Ishikawa (cell line): ENCODE measurements at regions not wholly inside any gene's neighbourhood (a gene's known extent, or its start where the extent isn't known, plus 50 kb on each side); places are given as distances from the start of the nearest gene placed in this dataset.

ENCODE experiments used
- CEBPB ChIP-seq: IDR thresholded peaks from 2 replicates; pipeline ENCODE4 v1.6.1; 2012
- CREB1 ChIP-seq: IDR thresholded peaks from 2 replicates; pipeline ENCODE4 v1.6.1; 2012; ENCODE audit warnings: low read depth
- EGR1 ChIP-seq: IDR thresholded peaks from 2 replicates; pipeline ENCODE4 v1.6.1; 2012
- EP300 ChIP-seq: IDR thresholded peaks from 2 replicates; pipeline ENCODE4 v1.6.1; 2012; ENCODE audit warnings: borderline replicate concordance
- FOXM1 ChIP-seq: IDR thresholded peaks from 2 replicates; pipeline ENCODE4 v1.6.1; 2012; ENCODE audit warnings: low read depth, borderline replicate concordance
- NFIC ChIP-seq: IDR thresholded peaks from 2 replicates; pipeline ENCODE4 v1.6.1; 2012
- RAD21 ChIP-seq: IDR thresholded peaks from 2 replicates; pipeline ENCODE4 v1.6.1; 2012; ENCODE audit warnings: low read depth
- TAF1 ChIP-seq: IDR thresholded peaks from 2 replicates; pipeline ENCODE4 v1.6.1; 2012; ENCODE audit warnings: low read depth, mild to moderate bottlenecking
- TCF12 ChIP-seq: IDR thresholded peaks from 2 replicates; pipeline ENCODE4 v1.6.1; 2012; ENCODE audit warnings: low read depth
- TEAD4 ChIP-seq: IDR thresholded peaks from 2 replicates; pipeline ENCODE4 v1.6.1; 2012
- YY1 ChIP-seq: IDR thresholded peaks from 2 replicates; pipeline ENCODE4 v1.6.1; 2012; ENCODE audit warnings: low read depth
- ZBTB7A ChIP-seq: IDR thresholded peaks from 2 replicates; pipeline ENCODE4 v1.6.1; 2012; ENCODE audit warnings: low read depth
- TF ChIP-seq, protein P1 (sequence below): IDR thresholded peaks from 2 replicates; pipeline ENCODE4 v1.6.1; 2012
- TF ChIP-seq, protein P2 (sequence below): IDR thresholded peaks from 2 replicates; pipeline ENCODE4 v1.6.1; 2012
- TF ChIP-seq, protein P3 (sequence below): IDR thresholded peaks from 2 replicates; pipeline ENCODE4 v1.6.1; 2012; ENCODE audit warnings: low read depth, mild to moderate bottlenecking

DNA sequence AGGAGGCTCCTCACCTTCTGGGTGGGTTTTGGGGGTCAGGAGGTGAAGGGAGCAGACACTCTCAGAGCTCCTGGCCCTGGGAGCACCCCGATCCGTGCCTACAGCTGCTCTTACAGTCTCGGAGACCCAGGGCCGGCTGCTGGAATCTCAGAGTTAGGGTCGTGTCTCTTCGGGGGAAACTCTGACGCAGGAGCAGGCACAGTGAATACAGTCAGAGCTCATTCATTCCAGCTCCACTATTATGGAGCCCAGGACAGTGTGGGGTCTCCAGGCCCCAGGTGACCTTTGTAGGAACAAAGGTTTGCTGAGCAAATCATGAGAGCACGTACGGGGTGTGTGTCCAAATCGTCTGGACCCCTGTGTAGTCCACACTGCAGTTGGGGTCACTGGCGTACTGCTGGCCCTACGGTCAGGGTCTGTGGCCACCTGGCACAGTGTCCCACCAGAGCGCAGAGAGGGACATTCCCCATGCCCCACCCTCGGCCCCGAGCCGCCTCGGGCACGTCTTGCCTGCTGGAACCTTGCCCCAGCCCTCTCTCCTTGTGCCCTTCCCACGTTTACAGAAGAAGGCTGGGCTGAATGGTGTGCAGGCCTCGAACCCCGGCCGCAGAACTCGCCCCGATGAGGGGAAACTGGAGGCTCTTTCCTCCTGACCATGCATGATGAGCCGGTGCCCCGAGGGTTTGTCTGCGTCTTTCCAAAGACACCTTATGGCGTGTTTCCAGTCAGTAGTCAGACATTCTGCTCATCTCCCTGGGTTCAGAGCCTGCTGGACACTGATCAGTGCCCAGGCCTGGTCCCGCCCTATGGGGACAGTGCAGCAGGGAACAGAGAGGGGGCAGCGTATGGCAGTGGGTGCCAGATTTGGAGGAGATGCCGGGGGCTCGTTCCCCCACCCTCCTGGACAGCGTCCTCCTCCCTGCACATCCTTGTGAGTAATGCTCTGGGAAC, 1166.6 kb downstream of the BRD1 start:
- TF ChIP-seq TCF12 (no peak), TAF1 (no peak), CREB1 (no peak), FOXM1 (no peak), EGR1 (no peak), RAD21 (no peak), EP300 (no peak), ZBTB7A (no peak), NFIC (no peak), YY1 (no peak)
- TF ChIP-seq, protein P1, sequence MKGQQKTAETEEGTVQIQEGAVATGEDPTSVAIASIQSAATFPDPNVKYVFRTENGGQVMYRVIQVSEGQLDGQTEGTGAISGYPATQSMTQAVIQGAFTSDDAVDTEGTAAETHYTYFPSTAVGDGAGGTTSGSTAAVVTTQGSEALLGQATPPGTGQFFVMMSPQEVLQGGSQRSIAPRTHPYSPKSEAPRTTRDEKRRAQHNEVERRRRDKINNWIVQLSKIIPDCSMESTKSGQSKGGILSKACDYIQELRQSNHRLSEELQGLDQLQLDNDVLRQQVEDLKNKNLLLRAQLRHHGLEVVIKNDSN, result no peak
- TF ChIP-seq, protein P2, sequence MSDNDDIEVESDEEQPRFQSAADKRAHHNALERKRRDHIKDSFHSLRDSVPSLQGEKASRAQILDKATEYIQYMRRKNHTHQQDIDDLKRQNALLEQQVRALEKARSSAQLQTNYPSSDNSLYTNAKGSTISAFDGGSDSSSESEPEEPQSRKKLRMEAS, result no peak
- TF ChIP-seq, protein P3, sequence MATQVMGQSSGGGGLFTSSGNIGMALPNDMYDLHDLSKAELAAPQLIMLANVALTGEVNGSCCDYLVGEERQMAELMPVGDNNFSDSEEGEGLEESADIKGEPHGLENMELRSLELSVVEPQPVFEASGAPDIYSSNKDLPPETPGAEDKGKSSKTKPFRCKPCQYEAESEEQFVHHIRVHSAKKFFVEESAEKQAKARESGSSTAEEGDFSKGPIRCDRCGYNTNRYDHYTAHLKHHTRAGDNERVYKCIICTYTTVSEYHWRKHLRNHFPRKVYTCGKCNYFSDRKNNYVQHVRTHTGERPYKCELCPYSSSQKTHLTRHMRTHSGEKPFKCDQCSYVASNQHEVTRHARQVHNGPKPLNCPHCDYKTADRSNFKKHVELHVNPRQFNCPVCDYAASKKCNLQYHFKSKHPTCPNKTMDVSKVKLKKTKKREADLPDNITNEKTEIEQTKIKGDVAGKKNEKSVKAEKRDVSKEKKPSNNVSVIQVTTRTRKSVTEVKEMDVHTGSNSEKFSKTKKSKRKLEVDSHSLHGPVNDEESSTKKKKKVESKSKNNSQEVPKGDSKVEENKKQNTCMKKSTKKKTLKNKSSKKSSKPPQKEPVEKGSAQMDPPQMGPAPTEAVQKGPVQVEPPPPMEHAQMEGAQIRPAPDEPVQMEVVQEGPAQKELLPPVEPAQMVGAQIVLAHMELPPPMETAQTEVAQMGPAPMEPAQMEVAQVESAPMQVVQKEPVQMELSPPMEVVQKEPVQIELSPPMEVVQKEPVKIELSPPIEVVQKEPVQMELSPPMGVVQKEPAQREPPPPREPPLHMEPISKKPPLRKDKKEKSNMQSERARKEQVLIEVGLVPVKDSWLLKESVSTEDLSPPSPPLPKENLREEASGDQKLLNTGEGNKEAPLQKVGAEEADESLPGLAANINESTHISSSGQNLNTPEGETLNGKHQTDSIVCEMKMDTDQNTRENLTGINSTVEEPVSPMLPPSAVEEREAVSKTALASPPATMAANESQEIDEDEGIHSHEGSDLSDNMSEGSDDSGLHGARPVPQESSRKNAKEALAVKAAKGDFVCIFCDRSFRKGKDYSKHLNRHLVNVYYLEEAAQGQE, result no peak

DNA sequence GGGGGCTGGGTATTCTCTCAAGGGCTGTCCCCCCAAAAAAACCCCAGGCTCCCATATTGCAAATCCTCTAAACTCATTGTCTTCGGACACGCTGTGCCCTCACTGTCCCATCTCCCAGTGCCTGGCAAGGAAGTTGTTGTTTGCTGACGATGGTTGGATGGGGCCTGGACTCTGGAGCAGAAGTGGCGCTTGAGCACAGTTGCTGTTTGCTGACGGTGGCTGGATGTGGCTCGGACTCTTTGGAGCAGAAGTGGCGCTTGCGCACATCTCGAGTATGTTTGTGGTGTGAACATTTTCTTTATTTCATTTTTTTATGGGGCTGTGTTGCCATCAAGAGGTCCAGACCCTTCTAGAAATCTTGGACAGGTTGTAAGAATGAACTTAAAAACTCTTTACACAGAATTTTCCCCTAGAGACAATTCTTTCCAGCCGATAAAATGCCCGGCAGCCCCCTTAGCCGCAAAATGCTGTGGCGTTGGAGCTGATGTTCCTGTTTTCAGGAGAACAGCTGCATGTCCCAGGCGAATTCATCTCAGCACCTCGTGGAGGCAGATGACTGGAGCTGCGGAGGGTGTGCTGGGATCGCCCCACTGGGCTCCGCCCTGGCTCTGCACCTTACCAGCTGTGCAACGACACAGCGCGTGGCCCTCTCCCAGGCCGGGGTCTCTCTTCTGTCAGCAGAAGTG, 1167.4 kb downstream of the BRD1 start:
- TF ChIP-seq TCF12 (no peak), YY1 (no peak), FOXM1 (no peak)
- TF ChIP-seq, protein P2, result no peak

DNA sequence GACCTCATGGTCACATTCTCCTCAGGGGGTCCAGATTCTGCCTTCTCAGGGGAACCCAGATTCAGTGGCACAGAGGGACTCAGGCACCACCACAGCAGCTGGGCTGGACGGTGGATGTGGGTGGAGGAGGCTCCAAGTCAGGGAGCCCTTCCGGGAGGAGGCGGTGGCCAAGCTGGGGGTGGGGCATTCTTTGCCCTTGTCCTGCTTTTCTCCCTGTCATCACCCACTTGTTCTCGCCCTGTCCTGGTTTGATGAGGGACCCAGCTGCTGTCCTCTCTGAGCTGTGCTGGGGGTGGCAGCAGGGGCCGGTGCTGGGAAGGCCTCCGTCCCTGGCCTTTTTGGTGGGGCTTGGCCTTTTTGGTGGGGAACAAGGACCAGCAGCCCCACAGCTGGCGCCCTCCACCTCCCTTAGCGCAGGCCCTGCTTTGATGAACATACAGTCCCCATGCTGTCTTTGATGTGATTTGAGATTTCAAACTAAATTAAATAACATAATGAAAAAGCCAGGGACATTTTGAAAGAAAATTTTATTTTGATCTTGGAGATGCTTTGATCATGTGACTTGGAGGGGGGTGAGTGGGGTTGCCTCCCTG, 1168.2 kb downstream of the BRD1 start:
- TF ChIP-seq, protein P2, result no peak
- TF ChIP-seq CEBPB (no peak), TCF12 (no peak), CREB1 (no peak), TEAD4 (no peak), YY1 (no peak), NFIC (no peak), RAD21 (no peak)
- TF ChIP-seq, protein P3, result no peak
- TF ChIP-seq, protein P1, result no peak

DNA sequence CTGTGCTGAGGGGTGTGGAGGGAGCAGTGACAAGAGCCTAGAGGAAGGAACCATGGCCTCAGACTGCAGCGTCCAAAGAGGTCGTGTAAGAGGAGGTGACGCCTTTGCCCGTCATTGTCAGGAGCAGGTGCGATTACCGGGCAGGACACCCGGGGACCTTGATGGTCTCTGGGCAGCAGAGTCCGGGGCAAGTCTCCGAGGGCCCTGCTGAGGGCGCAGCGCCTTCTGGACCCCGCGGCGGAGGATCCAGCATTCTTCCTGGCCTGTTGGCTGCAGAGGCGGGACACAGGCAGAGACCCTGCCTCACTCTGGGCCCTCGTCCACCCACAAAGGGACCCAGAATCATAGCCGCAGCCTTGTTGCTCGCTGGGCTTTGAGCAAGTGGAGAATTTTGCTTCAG, 1168.8 kb downstream of the BRD1 start:
- TF ChIP-seq ZBTB7A (no peak), EGR1 (no peak), RAD21 (no peak), TCF12 (no peak), CREB1 (no peak), FOXM1 (no peak), YY1 (no peak), EP300 (no peak)
- TF ChIP-seq, protein P3, result no peak
- TF ChIP-seq, protein P2, result no peak
